ENCODE measurements at regions not wholly inside any gene's neighbourhood (a gene's known extent, or its start where the extent isn't known, plus 50 kb on each side); places are given as distances from the start of the nearest gene placed in this dataset.

GRCh38 chr11:130999086-130999485 is 82.8 kb upstream of the SNX19 start:
- DNase-seq (ENCODE audit: low read depth), result peak; percentile 23
- TF ChIP-seq, protein P1, sequence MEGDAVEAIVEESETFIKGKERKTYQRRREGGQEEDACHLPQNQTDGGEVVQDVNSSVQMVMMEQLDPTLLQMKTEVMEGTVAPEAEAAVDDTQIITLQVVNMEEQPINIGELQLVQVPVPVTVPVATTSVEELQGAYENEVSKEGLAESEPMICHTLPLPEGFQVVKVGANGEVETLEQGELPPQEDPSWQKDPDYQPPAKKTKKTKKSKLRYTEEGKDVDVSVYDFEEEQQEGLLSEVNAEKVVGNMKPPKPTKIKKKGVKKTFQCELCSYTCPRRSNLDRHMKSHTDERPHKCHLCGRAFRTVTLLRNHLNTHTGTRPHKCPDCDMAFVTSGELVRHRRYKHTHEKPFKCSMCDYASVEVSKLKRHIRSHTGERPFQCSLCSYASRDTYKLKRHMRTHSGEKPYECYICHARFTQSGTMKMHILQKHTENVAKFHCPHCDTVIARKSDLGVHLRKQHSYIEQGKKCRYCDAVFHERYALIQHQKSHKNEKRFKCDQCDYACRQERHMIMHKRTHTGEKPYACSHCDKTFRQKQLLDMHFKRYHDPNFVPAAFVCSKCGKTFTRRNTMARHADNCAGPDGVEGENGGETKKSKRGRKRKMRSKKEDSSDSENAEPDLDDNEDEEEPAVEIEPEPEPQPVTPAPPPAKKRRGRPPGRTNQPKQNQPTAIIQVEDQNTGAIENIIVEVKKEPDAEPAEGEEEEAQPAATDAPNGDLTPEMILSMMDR (conservative IDR thresholded peaks at IDR 0.05; ENCODE audit: low read depth, low read length), result no peak
- no peak overlapping the region for H3K4me3 ChIP-seq (ENCODE audit: low read depth, low read length)

DNA sequence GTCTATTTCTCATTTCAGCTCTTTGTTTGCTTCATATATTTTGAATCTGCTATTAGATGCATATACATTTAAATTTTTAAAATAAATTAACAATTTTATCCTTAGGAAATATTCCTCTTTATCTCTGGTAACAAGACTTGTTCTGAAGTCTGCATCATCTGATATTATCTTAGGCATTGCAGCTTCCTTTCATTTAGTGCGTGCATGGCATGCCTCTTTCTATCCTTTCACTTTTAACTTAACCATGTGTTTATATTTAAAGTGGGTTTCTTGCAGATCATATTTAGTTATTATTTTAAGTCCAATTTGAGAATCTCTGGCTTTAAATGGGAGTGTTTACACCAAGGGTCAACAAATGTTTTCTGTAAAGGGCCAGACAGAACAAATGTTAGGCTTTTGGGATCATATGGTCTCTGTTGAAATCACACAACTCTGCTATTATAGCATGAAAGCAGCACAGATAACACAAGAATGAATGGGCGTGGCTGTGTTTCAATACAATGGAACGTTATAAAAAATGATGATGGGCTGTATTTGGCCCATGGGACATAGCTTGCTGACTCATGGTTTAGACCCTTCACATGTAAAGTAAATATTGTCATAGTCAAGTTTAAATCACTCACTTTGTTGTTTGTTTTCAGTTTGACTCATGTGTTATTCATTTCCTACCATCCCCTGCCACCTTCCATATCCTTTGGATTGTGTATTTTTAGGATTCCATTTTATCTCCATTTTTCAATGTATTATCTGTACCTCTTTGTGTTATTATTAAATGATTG is 83.9 kb upstream of the SNX19 start:
- TF ChIP-seq, protein P1 (conservative IDR thresholded peaks at IDR 0.05; ENCODE audit: low read depth, low read length), result no peak
- no peak overlapping the region for H3K4me3 ChIP-seq (ENCODE audit: low read depth, low read length)
- peak; percentile 86 for DNase-seq (ENCODE audit: low read depth)

- DNase-seq (ENCODE audit: low read depth), result no peak
- no peak overlapping the region for H3K4me3 ChIP-seq (ENCODE audit: low read depth, low read length)
- TF ChIP-seq, protein P1 (conservative IDR thresholded peaks at IDR 0.05; ENCODE audit: low read depth, low read length), result no peak
Observed at GRCh38 chr11:131002145-131002544, 85.9 kb upstream of the SNX19 start.

GRCh38 chr11:131005829-131006228 is 89.5 kb upstream of the SNX19 start:
- no peak overlapping the region for H3K4me3 ChIP-seq (ENCODE audit: low read depth, low read length)
- no peak for DNase-seq (ENCODE audit: low read depth)
- TF ChIP-seq, protein P1 (conservative IDR thresholded peaks at IDR 0.05; ENCODE audit: low read depth, low read length), result no peak

DNA sequence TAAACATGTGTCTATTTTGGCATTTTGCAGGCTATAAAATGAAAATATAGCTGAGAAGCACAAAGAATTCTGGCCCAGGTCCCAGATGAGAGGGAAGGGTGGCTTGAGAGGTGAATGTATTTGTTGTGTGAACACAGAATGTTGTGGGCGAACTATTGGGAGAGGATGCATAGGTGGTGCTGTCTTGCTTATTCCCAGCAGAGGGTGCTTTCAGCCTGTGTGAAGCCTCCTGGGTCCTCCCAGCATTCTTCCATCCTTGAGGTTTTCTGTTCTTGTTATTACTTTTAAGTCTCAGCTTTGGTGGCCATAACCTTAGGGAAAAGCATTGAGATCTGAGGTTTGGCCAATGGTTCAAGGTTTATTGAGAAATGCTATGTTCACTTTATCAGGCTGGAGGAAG is 108.7 kb upstream of the SNX19 start:
- TF ChIP-seq, protein P1 (conservative IDR thresholded peaks at IDR 0.05; ENCODE audit: low read depth, low read length), result peak; percentile 91

GRCh38 chr11:131025421-131026125 is 109.3 kb upstream of the SNX19 start:
- TF ChIP-seq, protein P1 (conservative IDR thresholded peaks at IDR 0.05; ENCODE audit: low read depth, low read length), result no peak
- no peak overlapping the region for H3K4me3 ChIP-seq (ENCODE audit: low read depth, low read length)
- DNase-seq (ENCODE audit: low read depth), result no peak

More for the DNA sequence above, 108.7 kb upstream of the SNX19 start:
- peak; percentile 80 for DNase-seq (ENCODE audit: low read depth)
- no peak overlapping the region for H3K4me3 ChIP-seq (ENCODE audit: low read depth, low read length)
